ENCODE measurements at regions not wholly inside any gene's neighbourhood (a gene's known extent, or its start where the extent isn't known, plus 50 kb on each side); places are given as distances from the start of the nearest gene placed in this dataset.
"Not testable (repeated sequence)": the region's sequence is repeated elsewhere in the genome, so short reads cannot be mapped to it uniquely, and the experiment has no call there.

- DNase-seq, result no peak
Observed at GRCh38 chrX:140163371-140164159, 198.2 kb upstream of the CXorf66 start.

GRCh38 chrX:140157611-140158010, 192.3 kb upstream of the CXorf66 start:
- DNase-seq, result no peak

- no peak for DNase-seq
Observed at GRCh38 chrX:140157143-140157542, 191.8 kb upstream of the CXorf66 start.

GRCh38 chrX:140151316-140151715, 186.0 kb upstream of the CXorf66 start:
- no peak for DNase-seq

- no peak for DNase-seq
Observed at GRCh38 chrX:140149761-140150160, 184.4 kb upstream of the CXorf66 start.

GRCh38 chrX:140141444-140142029, 176.2 kb upstream of the CXorf66 start:
- peak; percentile 18 for DNase-seq

- DNase-seq, result not testable (repeated sequence)
Observed at GRCh38 chrX:140138492-140138891, 173.2 kb upstream of the CXorf66 start.

- not testable (repeated sequence) for DNase-seq
Observed at GRCh38 chrX:140138065-140138464, 172.7 kb upstream of the CXorf66 start.

- no peak for DNase-seq
Observed at GRCh38 chrX:140132937-140133336, 167.6 kb upstream of the CXorf66 start.

- DNase-seq, result no peak
Observed at GRCh38 chrX:140123446-140123845, 158.1 kb upstream of the CXorf66 start.

GRCh38 chrX:140114059-140114458, 148.7 kb upstream of the CXorf66 start:
- DNase-seq, result not testable (repeated sequence)

GRCh38 chrX:140110081-140110650, 144.8 kb upstream of the CXorf66 start:
- DNase-seq, result no peak

GRCh38 chrX:140104760-140105159, 139.4 kb upstream of the CXorf66 start:
- no peak for DNase-seq

- no peak for DNase-seq
Observed at GRCh38 chrX:140099221-140099620, 133.9 kb upstream of the CXorf66 start.

GRCh38 chrX:140092121-140092520, 126.8 kb upstream of the CXorf66 start:
- no peak for DNase-seq

- DNase-seq, result peak; percentile 4
Observed at GRCh38 chrX:140091125-140091886, 126.0 kb upstream of the CXorf66 start.

GRCh38 chrX:140090800-140091124, 125.4 kb upstream of the CXorf66 start:
- no peak for DNase-seq

GRCh38 chrX:140088438-140088837, 123.1 kb upstream of the CXorf66 start:
- no peak for DNase-seq

GRCh38 chrX:140087875-140088274, 122.6 kb upstream of the CXorf66 start:
- DNase-seq, result no peak

GRCh38 chrX:140086691-140087090, 121.4 kb upstream of the CXorf66 start:
- DNase-seq, result no peak

- not testable (repeated sequence) for DNase-seq
Observed at GRCh38 chrX:140074851-140075250, 109.5 kb upstream of the CXorf66 start.

GRCh38 chrX:140071037-140071436, 105.7 kb upstream of the CXorf66 start:
- no peak for DNase-seq

GRCh38 chrX:140065961-140066662, 100.8 kb upstream of the CXorf66 start:
- DNase-seq, result no peak

Data from T-helper 9 cell (primary cell).